GM18909 (cell line): ENCODE measurements at regions not wholly inside any gene's neighbourhood (a gene's known extent, or its start where the extent isn't known, plus 50 kb on each side); places are given as distances from the start of the nearest gene placed in this dataset.
"Not testable (repeated sequence)": the region's sequence is repeated elsewhere in the genome, so short reads cannot be mapped to it uniquely, and the experiment has no call there.

Experiments used
- ATAC-seq: cut with Tn5 transposase; IDR thresholded peaks from one replicate; pipeline ENCODE4 v1.9.1; 2021; ENCODE audit warnings: mild to moderate bottlenecking; ENCODE audit not compliant: unreplicated experiment, poor library complexity

GRCh38 chr3:191148131-191148530 is 50.9 kb upstream of the OSTN start:
- ATAC-seq, result no peak

GRCh38 chr3:191143224-191143623 is 55.8 kb upstream of the OSTN start:
- no peak for ATAC-seq

- ATAC-seq, result no peak
Observed at GRCh38 chr3:191141728-191142127, 57.3 kb upstream of the OSTN start.

DNA sequence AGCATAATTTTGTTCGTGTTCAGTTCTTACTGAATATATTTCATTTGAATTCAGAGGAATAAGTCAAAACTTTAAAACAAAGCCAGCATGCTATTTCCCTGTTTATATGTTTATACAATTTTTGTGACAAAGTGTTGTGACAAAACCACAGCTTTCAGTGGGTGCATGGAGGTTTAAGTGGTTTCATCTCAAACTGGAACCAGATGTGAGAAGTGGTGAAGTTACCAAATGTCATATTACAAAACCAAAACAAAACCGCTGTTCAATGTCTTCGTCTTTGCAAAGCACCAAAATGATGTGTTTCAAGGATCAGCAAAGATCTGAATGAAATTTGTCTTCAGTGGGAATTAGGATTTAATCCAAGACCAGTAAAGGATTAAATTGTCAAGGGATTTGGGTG is 59.3 kb upstream of the OSTN start:
- ATAC-seq, result peak; percentile 69

- ATAC-seq, result peak; percentile 41
Observed at GRCh38 chr3:191138937-191139336, 60.1 kb upstream of the OSTN start.

GRCh38 chr3:191137708-191138107 is 61.3 kb upstream of the OSTN start:
- ATAC-seq, result no peak

DNA sequence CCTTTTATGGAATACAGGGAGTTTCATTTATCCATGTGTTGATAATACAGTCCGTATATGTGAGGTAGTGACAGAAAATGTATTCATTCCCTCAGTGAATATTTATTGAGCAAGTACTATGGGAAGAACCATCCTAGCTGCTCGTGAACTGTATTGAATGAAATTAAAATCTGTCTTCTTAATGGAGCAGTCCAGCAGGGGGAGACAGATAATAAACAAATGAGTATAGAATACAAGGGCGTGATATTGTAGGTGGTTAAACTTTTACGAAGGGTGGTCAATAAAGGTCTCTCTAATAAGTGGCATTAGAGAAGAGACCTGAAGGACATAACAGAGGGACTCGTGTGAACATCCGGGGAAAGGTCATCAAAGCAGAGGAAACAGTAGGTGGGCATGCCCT is 62.7 kb upstream of the OSTN start:
- peak; percentile 30 for ATAC-seq

- ATAC-seq, result no peak
Observed at GRCh38 chr3:191135175-191135574, 63.9 kb upstream of the OSTN start.

DNA sequence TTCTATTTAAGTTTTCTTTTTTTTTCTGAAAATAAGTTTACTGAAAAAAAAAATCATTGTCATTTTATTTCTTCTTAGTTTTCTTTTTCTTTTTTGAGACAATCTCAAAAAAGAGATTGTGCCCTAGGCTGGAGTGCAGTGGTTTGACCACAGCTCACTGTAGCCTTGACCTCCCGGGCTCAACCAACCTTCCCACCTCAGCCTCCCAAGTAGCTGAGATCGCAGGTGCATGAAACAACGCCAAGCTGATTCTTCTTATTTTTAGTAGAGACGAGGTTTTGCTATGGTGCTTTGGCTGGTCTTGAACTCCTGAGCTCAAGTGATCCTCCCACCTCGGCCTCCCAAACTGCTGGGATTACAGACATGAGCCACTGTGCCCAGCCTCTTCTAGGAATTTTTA is 65.7 kb upstream of the OSTN start:
- ATAC-seq, result no peak

- ATAC-seq, result no peak
Observed at GRCh38 chr3:191131305-191131704, 67.7 kb upstream of the OSTN start.

- ATAC-seq, result not testable (repeated sequence)
Observed at GRCh38 chr3:191124891-191125290, 74.2 kb upstream of the OSTN start.

DNA sequence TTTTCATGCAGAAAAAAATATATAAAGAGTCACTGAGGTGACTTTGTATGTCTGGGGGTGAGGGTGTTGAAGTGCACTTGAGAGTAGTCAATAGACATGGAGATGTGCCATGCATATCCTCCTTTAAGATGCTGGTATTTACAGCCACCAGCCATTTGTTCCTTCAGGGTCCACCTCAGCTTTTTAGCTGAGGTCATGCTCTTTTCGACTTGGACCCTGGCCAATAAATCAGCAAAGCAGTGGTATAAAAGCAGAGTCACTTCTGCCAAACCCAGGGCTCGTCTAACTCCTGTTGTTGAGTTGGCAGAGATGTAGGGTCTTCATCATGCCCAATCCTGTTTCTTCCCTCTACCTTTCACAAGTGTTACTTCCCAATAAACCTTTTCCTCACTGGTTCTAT is 75.1 kb upstream of the OSTN start:
- no peak for ATAC-seq

GRCh38 chr3:191123231-191123630 is 75.8 kb upstream of the OSTN start:
- no peak for ATAC-seq

DNA sequence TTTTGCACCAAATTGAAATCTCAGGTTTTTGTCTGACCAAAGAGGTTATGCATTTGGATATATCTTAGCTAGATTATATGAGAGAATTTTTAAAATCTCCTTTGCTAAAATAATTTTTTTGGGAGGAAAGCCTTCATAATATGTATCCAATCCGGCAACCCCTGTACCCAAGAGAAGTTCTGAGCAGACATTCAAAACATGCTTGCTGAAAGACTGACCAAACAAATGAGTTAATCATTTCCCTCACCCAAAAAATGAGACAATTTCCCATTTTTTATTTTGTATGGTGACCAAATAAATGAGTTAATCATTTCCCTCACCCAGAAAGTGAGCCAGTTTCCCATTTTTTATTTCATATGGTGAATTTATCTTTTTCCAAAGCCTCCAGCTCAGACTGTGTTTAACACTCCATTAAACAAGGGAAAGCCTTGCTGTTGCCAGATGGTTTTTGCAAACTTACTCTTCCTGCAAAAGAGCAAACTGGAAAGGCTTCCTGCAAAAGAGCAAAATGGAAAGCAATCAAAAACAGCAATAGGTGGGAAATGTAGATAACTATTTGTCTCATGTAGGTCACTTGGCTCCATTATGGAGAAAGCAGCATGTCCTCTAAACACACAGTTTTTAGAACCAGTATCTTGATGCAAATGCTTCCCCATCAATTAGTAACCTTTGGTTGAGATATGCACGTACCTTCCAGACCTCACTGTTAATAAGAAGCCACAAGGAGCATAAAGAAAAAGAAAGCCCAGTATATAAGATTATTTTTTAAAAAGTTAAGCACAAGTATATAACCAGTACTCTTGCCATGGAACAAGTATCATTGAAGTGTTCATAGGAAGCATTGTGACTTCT is 78.4 kb upstream of the OSTN start:
- ATAC-seq, result peak; percentile 83

DNA sequence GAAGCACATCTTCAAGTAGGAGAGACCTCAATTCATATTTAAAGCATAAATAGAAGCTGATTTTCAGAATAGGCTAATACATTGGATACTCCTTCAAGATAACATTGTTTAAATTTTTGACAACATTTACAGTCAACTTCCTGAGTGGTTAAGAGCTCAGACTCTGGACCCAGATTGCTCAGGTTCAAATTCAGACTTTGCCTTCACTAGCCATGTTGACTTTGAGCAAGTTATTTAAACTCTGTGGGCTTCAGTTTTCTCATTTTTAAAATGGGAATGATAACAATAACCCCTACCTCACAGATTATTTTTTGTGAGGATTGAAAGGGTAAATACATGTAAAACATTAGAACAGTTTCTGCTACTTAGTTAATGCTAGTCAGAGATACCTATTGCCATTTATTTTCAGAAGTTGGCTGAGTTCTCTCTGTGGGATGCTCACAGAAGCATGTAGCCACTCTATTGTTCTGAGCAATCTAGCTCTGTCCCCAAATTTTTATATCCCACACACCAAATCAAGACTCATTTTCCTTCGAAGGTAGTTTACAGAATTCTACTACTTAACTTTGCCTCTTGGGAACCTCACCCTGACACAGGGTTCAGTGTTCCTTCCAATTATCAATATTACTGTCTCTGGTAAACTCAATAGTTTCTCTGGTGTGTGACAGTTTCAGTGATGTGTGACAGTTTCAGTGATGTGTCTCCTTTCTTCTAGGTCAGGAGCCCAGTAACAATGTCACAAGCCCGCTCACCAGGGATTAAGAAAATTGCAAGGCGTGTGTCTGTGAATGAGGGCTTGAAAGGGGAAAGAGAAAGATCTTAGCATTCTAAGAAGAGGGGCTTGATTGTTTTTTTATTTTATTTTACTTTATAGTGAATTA is 79.4 kb upstream of the OSTN start:
- ATAC-seq, result peak; percentile 80

GRCh38 chr3:191111722-191112121 is 87.3 kb upstream of the OSTN start:
- no peak for ATAC-seq

DNA sequence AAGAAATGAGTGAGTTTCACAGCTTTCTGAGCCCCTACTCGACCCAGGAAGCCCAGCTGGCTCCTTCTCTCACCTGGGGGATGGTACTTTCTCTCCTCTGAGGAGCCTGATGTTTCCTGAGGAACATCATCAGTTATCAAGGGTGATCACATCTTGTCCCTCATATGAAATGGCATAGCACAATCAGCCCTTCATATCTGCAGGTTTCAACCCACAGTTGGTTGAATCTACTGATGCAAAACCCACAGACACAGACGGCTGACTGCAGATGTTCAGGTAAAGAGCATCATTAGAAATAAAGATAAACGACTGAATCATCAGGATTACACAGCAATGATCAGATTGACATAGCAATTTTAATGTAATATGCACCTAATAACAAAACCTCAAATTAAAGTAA is 93.6 kb upstream of the OSTN start:
- ATAC-seq, result peak; percentile 87

DNA sequence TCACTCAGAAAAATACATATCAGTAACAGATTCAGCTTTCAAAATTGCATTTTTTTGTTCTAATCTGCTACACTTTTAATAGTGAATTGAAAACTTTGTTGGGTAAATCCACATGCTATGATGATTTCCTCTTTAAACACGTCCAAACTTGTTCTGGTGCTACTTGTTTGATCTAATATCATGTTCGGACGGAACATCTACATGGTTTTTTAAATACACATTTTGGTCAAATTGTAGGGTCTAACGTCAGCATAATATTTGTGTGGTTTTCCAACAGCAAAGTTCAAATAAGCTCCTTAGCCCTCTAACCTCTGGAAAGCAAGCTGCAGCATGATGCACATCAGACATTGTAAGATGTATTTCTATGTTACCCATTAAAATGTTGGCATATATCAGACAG is 98.5 kb upstream of the OSTN start:
- no peak for ATAC-seq

- ATAC-seq, result no peak
Observed at GRCh38 chr3:191094057-191094845, 104.8 kb upstream of the OSTN start.

- no peak for ATAC-seq
Observed at GRCh38 chr3:191087391-191087790, 111.7 kb upstream of the OSTN start.

- no peak for ATAC-seq
Observed at GRCh38 chr3:191085091-191085490, 114.0 kb upstream of the OSTN start.
